ENCODE measurements at regions not wholly inside any gene's neighbourhood (a gene's known extent, or its start where the extent isn't known, plus 50 kb on each side); places are given as distances from the start of the nearest gene placed in this dataset.

DNA sequence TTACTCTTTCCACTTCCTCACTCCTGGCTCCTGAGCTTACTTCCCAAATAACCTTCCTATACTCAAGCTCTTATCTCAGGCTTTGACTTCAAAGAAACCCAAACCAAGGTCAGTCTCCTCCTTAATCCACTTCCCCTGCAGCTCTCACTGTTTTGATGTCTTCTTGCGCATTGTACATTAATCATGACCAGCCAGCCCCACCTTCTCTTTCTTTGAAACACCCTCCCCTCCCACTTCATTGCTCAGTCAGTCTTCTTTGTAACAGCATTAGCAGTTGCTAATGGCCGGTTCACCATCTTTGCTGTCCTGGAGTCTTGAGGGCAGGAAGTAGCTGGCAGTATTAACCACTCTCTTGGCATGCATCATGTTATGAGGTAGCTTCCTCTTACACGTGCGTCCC, 57.9 kb upstream of the CHCHD3 start:
- no peaks in the 10 kb centered on the region for H3K4me1 ChIP-seq (ENCODE audit: low read depth, poor library complexity, severe bottlenecking)
- TF ChIP-seq, protein P1, sequence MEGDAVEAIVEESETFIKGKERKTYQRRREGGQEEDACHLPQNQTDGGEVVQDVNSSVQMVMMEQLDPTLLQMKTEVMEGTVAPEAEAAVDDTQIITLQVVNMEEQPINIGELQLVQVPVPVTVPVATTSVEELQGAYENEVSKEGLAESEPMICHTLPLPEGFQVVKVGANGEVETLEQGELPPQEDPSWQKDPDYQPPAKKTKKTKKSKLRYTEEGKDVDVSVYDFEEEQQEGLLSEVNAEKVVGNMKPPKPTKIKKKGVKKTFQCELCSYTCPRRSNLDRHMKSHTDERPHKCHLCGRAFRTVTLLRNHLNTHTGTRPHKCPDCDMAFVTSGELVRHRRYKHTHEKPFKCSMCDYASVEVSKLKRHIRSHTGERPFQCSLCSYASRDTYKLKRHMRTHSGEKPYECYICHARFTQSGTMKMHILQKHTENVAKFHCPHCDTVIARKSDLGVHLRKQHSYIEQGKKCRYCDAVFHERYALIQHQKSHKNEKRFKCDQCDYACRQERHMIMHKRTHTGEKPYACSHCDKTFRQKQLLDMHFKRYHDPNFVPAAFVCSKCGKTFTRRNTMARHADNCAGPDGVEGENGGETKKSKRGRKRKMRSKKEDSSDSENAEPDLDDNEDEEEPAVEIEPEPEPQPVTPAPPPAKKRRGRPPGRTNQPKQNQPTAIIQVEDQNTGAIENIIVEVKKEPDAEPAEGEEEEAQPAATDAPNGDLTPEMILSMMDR (conservative IDR thresholded peaks at IDR 0.05; ENCODE audit: low read depth, low read length), result no peak
- no peak overlapping the region for H3K9ac ChIP-seq
- H3K36me3 ChIP-seq (ENCODE audit: insufficient read depth), result no peaks in the 10 kb centered on the region
- no peak overlapping the region for H3K27ac ChIP-seq
- no peaks in the 10 kb centered on the region for H4K20me1 ChIP-seq (ENCODE audit: insufficient read depth)
- no peaks in the 10 kb centered on the region for H3K27me3 ChIP-seq (ENCODE audit: insufficient read depth, low read depth)
- no peaks in the 10 kb centered on the region for H3K79me2 ChIP-seq (ENCODE audit: insufficient read depth, low read depth)
- H2AFZ ChIP-seq (ENCODE audit: low read depth), result no peak overlapping the region
- no peak overlapping the region for H3K4me2 ChIP-seq
- no peak overlapping the region for H3K4me3 ChIP-seq (IDR thresholded peaks at IDR 0.05; ENCODE audit: insufficient read depth, low read depth, low read length)

- Histone ChIP-seq H3K4me2 (no peak overlapping the region), H3K27ac (no peak overlapping the region), H3K27me3 (ENCODE audit: insufficient read depth, low read depth) (no peaks in the 10 kb centered on the region), H3K4me3 (IDR thresholded peaks at IDR 0.05; ENCODE audit: insufficient read depth, low read depth, low read length) (no peak overlapping the region), H3K4me1 (ENCODE audit: low read depth, poor library complexity, severe bottlenecking) (no peaks in the 10 kb centered on the region), H3K36me3 (ENCODE audit: insufficient read depth) (no peaks in the 10 kb centered on the region), H3K9ac (no peak overlapping the region), H2AFZ (ENCODE audit: low read depth) (no peak overlapping the region), H4K20me1 (ENCODE audit: insufficient read depth) (no peaks in the 10 kb centered on the region), H3K79me2 (ENCODE audit: insufficient read depth, low read depth) (no peaks in the 10 kb centered on the region)
- TF ChIP-seq, protein P1 (conservative IDR thresholded peaks at IDR 0.05; ENCODE audit: low read depth, low read length), result no peak
These were observed 59.2 kb upstream of the CHCHD3 start for GRCh38 chr7:133140994-133141595.

DNA sequence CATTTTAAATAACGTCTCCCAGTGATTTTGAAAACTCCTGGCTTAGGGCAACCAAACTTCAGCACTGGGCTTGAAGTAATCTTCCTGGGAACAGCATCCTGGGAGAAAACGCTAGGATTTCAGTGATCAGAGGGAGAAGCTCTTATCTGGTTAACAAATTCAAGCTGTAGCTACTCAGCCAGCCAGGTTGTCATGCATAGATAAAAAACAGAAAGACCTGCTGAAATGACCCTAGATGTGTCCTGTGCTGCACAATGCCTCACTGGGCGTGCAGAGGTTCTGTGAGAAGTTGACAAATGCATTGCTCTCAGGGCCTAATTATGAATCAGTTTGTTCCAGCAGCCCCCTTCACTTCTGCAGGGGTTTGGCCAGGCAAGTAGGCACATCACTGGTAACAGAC, 68.9 kb upstream of the CHCHD3 start:
- no peaks in the 10 kb centered on the region for H4K20me1 ChIP-seq (ENCODE audit: insufficient read depth)
- H3K27ac ChIP-seq, result no peak overlapping the region
- no peaks in the 10 kb centered on the region for H3K36me3 ChIP-seq (ENCODE audit: insufficient read depth)
- TF ChIP-seq, protein P1 (conservative IDR thresholded peaks at IDR 0.05; ENCODE audit: low read depth, low read length), result no peak
- H3K4me3 ChIP-seq (IDR thresholded peaks at IDR 0.05; ENCODE audit: insufficient read depth, low read depth, low read length), result no peak overlapping the region
- no peaks in the 10 kb centered on the region for H3K27me3 ChIP-seq (ENCODE audit: insufficient read depth, low read depth)
- no peak overlapping the region for H3K4me2 ChIP-seq
- no peaks in the 10 kb centered on the region for H3K4me1 ChIP-seq (ENCODE audit: low read depth, poor library complexity, severe bottlenecking)
- H3K79me2 ChIP-seq (ENCODE audit: insufficient read depth, low read depth), result no peaks in the 10 kb centered on the region
- no peak overlapping the region for H3K9ac ChIP-seq
- H2AFZ ChIP-seq (ENCODE audit: low read depth), result no peak overlapping the region

DNA sequence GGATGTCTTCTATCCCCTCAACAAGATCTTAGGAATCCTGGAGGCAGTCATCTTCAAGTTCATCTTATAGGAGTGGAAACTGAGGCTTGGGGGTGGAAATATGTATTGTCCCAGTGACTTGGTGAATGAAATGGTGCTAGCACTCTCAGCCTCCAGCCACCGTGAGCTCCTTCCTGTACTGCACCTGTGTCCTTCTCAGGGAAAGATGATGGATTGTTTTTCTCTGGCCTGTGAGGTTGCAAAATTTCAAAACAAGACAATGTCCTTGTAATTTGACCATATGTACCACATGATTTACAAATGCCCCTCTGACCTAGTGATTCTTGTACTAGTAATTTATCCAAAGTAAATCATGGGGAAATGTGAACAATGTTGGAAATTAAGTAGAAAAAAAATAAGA, 71.0 kb upstream of the CHCHD3 start:
- TF ChIP-seq, protein P1 (conservative IDR thresholded peaks at IDR 0.05; ENCODE audit: low read depth, low read length), result no peak
- H3K9ac ChIP-seq, result no peak overlapping the region
- no peaks in the 10 kb centered on the region for H3K36me3 ChIP-seq (ENCODE audit: insufficient read depth)
- no peak overlapping the region for H3K4me3 ChIP-seq (IDR thresholded peaks at IDR 0.05; ENCODE audit: insufficient read depth, low read depth, low read length)
- H3K27me3 ChIP-seq (ENCODE audit: insufficient read depth, low read depth), result no peaks in the 10 kb centered on the region
- no peaks in the 10 kb centered on the region for H3K4me1 ChIP-seq (ENCODE audit: low read depth, poor library complexity, severe bottlenecking)
- H4K20me1 ChIP-seq (ENCODE audit: insufficient read depth), result no peaks in the 10 kb centered on the region
- H2AFZ ChIP-seq (ENCODE audit: low read depth), result no peak overlapping the region
- no peaks in the 10 kb centered on the region for H3K79me2 ChIP-seq (ENCODE audit: insufficient read depth, low read depth)
- H3K4me2 ChIP-seq, result no peak overlapping the region
- no peak overlapping the region for H3K27ac ChIP-seq
